ENCODE measurements at regions not wholly inside any gene's neighbourhood (a gene's known extent, or its start where the extent isn't known, plus 50 kb on each side); places are given as distances from the start of the nearest gene placed in this dataset.

DNA sequence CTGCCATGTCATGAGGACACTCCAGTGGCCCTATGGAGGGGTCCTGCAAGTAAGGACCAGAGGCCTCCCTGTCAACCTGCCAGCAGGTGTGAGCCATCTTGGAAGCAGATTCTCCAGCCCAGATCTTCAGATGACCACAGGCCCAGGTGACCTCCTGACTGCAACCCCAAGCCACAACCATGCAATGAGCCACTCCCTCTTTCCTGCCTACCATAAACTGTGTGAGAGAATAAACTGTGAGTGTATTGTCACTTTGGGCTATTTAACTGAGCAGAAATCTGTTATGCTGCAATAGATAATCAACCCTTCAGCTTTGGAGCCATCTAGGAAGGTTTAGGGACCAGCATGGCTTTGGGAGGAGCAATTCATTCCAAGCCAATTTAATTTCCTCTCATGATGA lies 367.9 kb downstream of the SHQ1 start:
- no peak for TF ChIP-seq POLR2AphosphoS5 (IDR thresholded peaks at IDR 0.05; ENCODE audit: low read depth, low read length)
- no peak for TF ChIP-seq POLR2A (IDR thresholded peaks at IDR 0.05; ENCODE audit: low read depth, low read length)

Measured in GM12891 (cell line).